ENCODE measurements at regions not wholly inside any gene's neighbourhood (a gene's known extent, or its start where the extent isn't known, plus 50 kb on each side); places are given as distances from the start of the nearest gene placed in this dataset.
"Not testable (repeated sequence)": the region's sequence is repeated elsewhere in the genome, so short reads cannot be mapped to it uniquely, and the experiment has no call there.

DNA sequence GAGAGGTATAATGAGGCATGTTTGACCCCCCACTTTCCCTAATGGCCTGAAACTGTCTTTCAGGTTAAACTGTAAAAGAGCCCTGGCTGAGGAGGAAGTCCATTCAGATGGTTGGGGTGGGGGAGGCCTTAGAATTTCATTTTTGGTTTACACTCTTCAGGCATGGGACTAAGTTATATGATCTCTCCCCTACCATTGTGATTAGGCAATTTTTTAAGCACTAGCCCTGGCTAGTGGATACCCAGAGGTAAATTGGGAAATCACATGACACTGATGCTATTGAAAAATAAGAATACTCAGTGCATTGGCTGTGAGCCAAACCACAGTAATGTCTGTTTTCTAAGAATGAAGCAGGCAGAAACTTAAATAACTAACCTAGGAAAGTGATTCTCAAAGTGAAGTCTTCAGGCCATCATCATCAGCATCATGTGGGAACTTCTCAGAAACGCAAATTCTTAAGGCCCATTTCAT lies 149.7 kb downstream of the RRAGB start:
- TF ChIP-seq ZFX (IDR thresholded peaks at IDR 0.05) (no peak), CTCF (conservative IDR thresholded peaks at IDR 0.05) (no peak)
- no peak overlapping the region for H3K27ac ChIP-seq

DNA sequence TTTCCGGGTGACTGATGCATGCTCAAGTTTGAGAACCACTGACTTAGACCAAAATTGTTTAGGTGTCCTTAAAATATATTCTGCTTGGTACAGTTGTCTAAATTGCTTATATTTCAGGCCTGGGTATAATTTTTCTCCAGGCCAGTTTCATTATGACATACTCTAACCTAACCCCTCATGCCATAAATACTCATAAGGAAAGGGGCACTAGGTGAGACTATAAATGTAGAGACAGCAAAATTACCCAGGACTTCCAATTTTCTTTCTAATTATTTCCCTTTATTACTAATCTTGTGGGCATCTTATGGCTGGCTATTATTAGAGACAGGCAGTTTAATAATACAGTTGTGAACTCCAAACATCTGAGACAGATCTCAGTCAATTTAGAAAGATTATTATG lies 150.2 kb downstream of the RRAGB start:
- TF ChIP-seq CTCF (conservative IDR thresholded peaks at IDR 0.05): no peak
- no peak for TF ChIP-seq ZFX (IDR thresholded peaks at IDR 0.05)
- H3K27ac ChIP-seq: no peak overlapping the region

DNA sequence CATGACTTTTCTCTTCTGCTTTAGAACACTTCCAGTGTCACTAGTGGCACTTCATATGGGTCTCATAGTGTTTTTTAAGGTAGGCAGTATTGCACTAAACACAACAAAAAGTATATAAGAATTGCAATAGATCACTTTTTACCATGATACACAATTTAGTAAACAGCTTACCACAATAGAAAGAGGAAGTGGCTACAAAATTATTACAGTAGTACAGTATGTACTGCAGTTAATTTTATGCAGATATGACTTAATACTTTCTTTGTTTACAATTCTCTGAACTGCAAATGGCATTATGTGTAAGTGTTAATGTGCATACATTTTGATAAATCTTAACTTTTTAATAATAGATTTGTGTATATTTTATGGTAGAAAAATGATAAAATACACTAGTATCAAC lies 157.3 kb downstream of the RRAGB start:
- H3K27ac ChIP-seq: no peak overlapping the region
- no peak for TF ChIP-seq CTCF (conservative IDR thresholded peaks at IDR 0.05)
- TF ChIP-seq ZFX (IDR thresholded peaks at IDR 0.05): no peak

DNA sequence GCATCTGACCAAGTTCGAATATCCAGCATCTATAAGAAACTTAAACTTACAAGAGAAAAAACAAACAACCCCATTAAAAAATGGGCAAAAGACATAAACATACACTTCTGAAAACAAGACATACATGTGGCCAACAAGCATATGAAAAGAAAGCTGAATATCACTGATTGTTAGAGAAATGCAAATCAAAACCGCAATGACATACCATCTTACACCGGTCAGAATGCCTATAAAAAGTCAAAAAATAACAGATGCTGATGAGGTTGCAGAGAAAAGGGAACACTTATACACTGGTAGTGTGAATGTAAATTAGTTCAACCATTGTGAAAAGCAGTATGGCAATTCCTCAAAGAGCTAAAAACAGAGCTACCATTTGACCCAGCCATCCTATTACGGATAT lies 166.0 kb downstream of the RRAGB start:
- H3K27ac ChIP-seq: not testable (repeated sequence)

- no peak overlapping the region for H3K27ac ChIP-seq
- TF ChIP-seq CTCF (conservative IDR thresholded peaks at IDR 0.05): peak; percentile 39
- TF ChIP-seq ZFX (IDR thresholded peaks at IDR 0.05): no peak
Observed at GRCh38 chrX:55907968-55908607, 190.5 kb downstream of the RRAGB start.

DNA sequence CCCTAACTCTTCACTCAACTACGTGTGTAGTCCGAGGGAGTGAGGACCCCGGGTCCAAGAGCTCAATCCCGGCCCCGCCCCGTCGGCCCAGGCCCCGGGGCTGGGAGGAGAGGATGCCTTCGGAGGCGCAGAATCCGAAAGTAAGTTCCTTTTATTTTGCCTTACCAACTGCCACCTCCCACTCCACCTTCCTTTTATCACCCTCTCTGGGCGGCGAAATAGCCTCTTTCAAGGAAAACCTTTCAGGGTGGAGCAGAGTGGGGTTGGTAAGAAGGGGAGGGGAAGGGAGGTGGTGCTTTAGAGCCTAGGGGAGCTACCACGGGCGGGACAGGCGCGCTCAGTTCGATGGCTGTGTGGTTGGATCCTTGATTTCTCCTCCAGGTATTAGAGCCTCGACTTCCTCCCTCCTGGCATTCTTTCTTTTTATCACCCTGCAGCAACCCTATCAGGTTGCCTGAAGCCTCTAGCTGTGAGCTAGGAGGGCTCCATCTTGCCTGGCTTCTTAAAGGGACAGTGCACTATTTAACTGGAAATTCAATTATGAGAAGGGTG lies 191.2 kb downstream of the RRAGB start:
- H3K27ac ChIP-seq: no peak overlapping the region
- TF ChIP-seq ZFX (IDR thresholded peaks at IDR 0.05): no peak

DNA sequence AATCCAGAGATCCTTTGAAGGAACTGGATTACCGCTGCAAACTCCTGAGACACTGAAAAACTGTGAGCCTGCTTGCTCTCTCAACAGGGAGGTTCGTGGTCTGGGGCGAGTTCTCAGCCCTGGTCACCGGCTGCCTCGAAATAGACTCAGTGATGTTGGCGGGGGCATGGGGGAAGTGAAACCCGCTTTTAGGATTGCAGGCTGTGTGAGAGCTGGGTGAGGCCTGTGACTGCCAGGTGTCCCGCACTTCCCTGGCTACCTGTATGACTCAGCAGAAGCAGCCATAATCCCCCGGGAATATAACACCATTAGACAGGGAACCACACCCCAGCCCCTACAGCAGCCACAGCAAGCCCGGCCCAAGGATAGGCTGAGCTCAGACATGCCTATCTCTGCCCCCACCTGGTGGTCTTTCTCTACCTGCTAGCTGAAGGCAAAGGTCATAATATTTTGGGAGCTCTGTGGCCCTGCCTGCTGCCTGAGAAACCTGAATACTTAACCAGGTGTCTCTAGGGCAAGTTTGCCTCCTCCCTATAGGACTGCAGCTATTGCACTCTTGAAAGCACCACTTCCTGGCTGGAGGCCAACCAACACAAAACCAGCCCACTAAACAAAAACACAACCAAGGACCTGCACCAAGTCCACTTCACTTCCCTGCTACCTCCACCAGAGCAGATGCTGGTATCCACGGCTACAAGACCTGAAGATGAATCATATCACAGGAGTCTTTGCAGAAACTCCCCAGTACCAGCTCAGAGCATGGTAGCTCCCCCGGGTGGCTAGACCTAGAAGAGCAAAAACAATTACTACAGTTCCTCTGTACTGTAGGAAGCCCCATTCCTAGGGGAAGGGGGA lies 202.0 kb downstream of the RRAGB start:
- no peak overlapping the region for H3K27ac ChIP-seq
- TF ChIP-seq CTCF (conservative IDR thresholded peaks at IDR 0.05) (no peak), ZFX (IDR thresholded peaks at IDR 0.05) (no peak)

DNA sequence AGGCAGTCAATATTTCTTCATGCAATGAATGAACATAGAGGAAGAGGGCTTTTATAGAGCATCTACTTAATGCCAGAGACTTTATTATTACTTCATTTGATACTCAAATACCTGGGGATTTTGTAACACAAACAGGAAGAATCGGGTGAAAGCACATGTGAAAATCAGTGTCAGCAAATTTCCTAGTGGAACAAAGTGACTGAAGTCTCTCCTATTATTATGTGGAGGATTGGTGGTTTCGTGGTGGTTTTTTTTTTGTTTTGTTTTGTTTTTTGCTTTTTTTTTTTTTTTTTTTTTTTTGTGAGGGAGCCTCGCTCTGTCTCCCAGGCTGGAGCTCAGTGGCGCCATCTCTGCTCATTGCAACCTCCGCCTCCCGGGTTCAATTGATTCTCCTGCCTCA lies 207.0 kb downstream of the RRAGB start:
- H3K27ac ChIP-seq: no peak overlapping the region
- TF ChIP-seq ZFX (IDR thresholded peaks at IDR 0.05) (no peak), CTCF (conservative IDR thresholded peaks at IDR 0.05) (no peak)

DNA sequence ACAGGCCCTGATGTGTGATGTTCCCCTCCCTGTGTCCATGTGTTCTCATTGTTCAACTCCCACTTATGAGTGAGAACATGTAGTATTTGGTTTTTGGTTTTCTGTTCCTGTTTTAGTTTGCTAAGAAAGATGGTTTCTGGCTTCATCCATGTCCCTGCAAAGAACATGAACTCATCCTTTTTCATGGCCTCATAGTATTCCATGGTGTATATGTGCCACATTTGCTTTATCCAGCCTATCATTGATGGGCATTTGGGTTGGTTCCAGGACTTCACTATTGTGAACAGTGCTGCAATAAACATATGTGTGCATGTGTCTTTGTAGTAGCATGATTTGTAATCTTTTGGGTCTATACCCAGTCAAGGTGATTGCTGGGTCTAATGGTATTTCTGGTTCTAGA lies 211.0 kb downstream of the RRAGB start:
- not testable (repeated sequence) for H3K27ac ChIP-seq
